Liver (tissue), 8 donors: ENCODE measurements at regions not wholly inside any gene's neighbourhood (a gene's known extent, or its start where the extent isn't known, plus 50 kb on each side); places are given as distances from the start of the nearest gene placed in this dataset.

Experiments
- DNase-seq: peaks from one replicate; pipeline ENCODE4 v3.0.0-alpha.2; 2017; ENCODE audit warnings: low spot score
- H3K27ac ChIP-seq, 2 donors: one replicate each; pipeline ENCODE4 v1.7.0; 2013; ENCODE audit warnings: inconsistent platforms in 2 of 2, low read length in 2 of 2, control low read depth in 1 of 2, low read depth in 1 of 2, mild to moderate bottlenecking in 1 of 2
- H3K27me3 ChIP-seq, 4 donors: one replicate each; pipeline versions ENCODE4 v1.6.1 to v1.7.0; 2013; ENCODE audit warnings: low read length in 3 of 4, inconsistent platforms in 1 of 4, mild to moderate bottlenecking in 1 of 4, moderate library complexity in 1 of 4; ENCODE audit not compliant: control insufficient read depth in 4 of 4, insufficient read depth in 4 of 4
- H3K36me3 ChIP-seq, 4 donors: one replicate each; pipeline versions ENCODE4 v1.6.1 to v1.7.0; 2013; ENCODE audit warnings: low read length in 3 of 4, mild to moderate bottlenecking in 3 of 4, low read depth in 1 of 4, moderate library complexity in 1 of 4; ENCODE audit not compliant: control insufficient read depth in 4 of 4, insufficient read depth in 3 of 4
- H3K4me1 ChIP-seq, 4 donors: one replicate each; pipeline versions ENCODE4 v1.6.1 to v1.7.0; 2013; ENCODE audit warnings: low read length in 3 of 4, mild to moderate bottlenecking in 3 of 4, moderate library complexity in 1 of 4; ENCODE audit not compliant: control insufficient read depth in 4 of 4, insufficient read depth in 4 of 4
- H3K4me3 ChIP-seq, 3 donors: one replicate each; pipeline versions ENCODE4 v1.6.1 to v1.7.0; 2013; ENCODE audit warnings: low read length in 3 of 3, control low read depth in 1 of 3, low read depth in 1 of 3, mild to moderate bottlenecking in 1 of 3
- H3K9ac ChIP-seq, 2 donors: one replicate each; pipeline ENCODE4 v1.7.0; 2013; ENCODE audit warnings: low read length in 2 of 2, mild to moderate bottlenecking in 2 of 2, moderate library complexity in 2 of 2, control low read depth in 1 of 2, low read depth in 1 of 2
- H3K9me3 ChIP-seq, 4 donors: one replicate each; pipeline versions ENCODE4 v1.6.1 to v1.7.0; 2013; ENCODE audit warnings: low read length in 3 of 4; ENCODE audit not compliant: control insufficient read depth in 4 of 4
- ATF3 ChIP-seq: IDR thresholded peaks from 2 replicates; pipeline ENCODE4 v1.6.1; 2016; ENCODE audit warnings: antibody characterized with exemption
- CTCF ChIP-seq: fragments of 150-350 bp; IDR thresholded peaks from 2 replicates; pipeline ENCODE4 v1.5.1; 2017; ENCODE audit warnings: improper control_type of control experiment, low read depth, low read length; ENCODE audit not compliant: missing input control
- EGR1 ChIP-seq, 2 donors: IDR thresholded peaks; 2 replicates each; pipeline ENCODE4 v1.6.1; 2016 to 2018; ENCODE audit warnings: antibody characterized with exemption in 2 of 2, low read depth in 2 of 2
- FOXA1 ChIP-seq: IDR thresholded peaks from 2 replicates; pipeline ENCODE4 v1.6.1; 2016; ENCODE audit warnings: antibody characterized with exemption
- FOXA2 ChIP-seq: IDR thresholded peaks from 2 replicates; pipeline ENCODE4 v1.6.1; 2016; ENCODE audit warnings: antibody characterized with exemption
- GABPA ChIP-seq, 2 donors: IDR thresholded peaks in 1 of 2; conservative IDR thresholded peaks in 1 of 2; 2 replicates each; pipeline ENCODE4 v1.6.1; 2016; ENCODE audit warnings: antibody characterized with exemption in 2 of 2, mild to moderate bottlenecking in 1 of 2, moderate library complexity in 1 of 2
- HNF4A ChIP-seq, 2 donors: conservative IDR thresholded peaks; 2 replicates each; pipeline ENCODE4 v1.6.1; 2016; ENCODE audit warnings: antibody characterized with exemption in 2 of 2, mild to moderate bottlenecking in 2 of 2
- HNF4G ChIP-seq: IDR thresholded peaks from 2 replicates; pipeline ENCODE4 v1.6.1; 2016; ENCODE audit warnings: antibody characterized with exemption
- JUND ChIP-seq, 2 donors: IDR thresholded peaks; 2 replicates each; pipeline ENCODE4 v1.6.1; 2016; ENCODE audit warnings: antibody characterized with exemption in 2 of 2
- MAX ChIP-seq: IDR thresholded peaks from 2 replicates; pipeline ENCODE4 v1.6.1; 2016; ENCODE audit warnings: antibody characterized with exemption
- NR2F2 ChIP-seq: IDR thresholded peaks from 2 replicates; pipeline ENCODE4 v1.6.1; 2016; ENCODE audit warnings: antibody characterized with exemption
- RAD21 ChIP-seq, 2 donors: IDR thresholded peaks; 2 replicates each; pipeline ENCODE4 v1.6.1; 2016; ENCODE audit warnings: antibody characterized with exemption in 2 of 2, mild to moderate bottlenecking in 2 of 2
- REST ChIP-seq: IDR thresholded peaks from 2 replicates; pipeline ENCODE4 v1.6.1; 2016; ENCODE audit warnings: antibody characterized with exemption, mild to moderate bottlenecking
- RXRA ChIP-seq, 2 donors: IDR thresholded peaks; 2 replicates each; pipeline ENCODE4 v1.6.1; 2017 to 2018; ENCODE audit warnings: antibody characterized with exemption in 2 of 2, mild to moderate bottlenecking in 1 of 2
- SP1 ChIP-seq: IDR thresholded peaks from 2 replicates; pipeline ENCODE4 v1.6.1; 2018; ENCODE audit warnings: antibody characterized with exemption, mild to moderate bottlenecking
- TAF1 ChIP-seq: conservative IDR thresholded peaks from 2 replicates; pipeline ENCODE4 v1.6.1; 2016; ENCODE audit warnings: antibody characterized with exemption, mild to moderate bottlenecking
- YY1 ChIP-seq: IDR thresholded peaks from 2 replicates; pipeline ENCODE4 v1.6.1; 2016; ENCODE audit warnings: antibody characterized with exemption, mild to moderate bottlenecking
- ZBTB33 ChIP-seq: IDR thresholded peaks from 2 replicates; pipeline ENCODE4 v1.6.1; 2016; ENCODE audit warnings: antibody characterized with exemption
- WGBS: extraction: QIAGEN DNeasy Blood & Tissue Kit; methylation state at CpG from one replicate; pipeline ENCODE4 v1.1.7; 2013; 5-methylcytosine and 5-hydroxymethylcytosine counted together
- donor health status: healthy.
- donor health status: healthy.
- donor health status: healthy.
- donor health status: healthy.
- donor health status: healthy.

- no peak for TF ChIP-seq CTCF
- TF ChIP-seq NR2F2: no peak
- TF ChIP-seq SP1: no peak
- TF ChIP-seq HNF4A (conservative IDR thresholded peaks at IDR 0.05): no peak
- TF ChIP-seq TAF1: no peak
- no peak for TF ChIP-seq JUND (IDR thresholded peaks at IDR 0.05)
- no peak for TF ChIP-seq RXRA (IDR thresholded peaks at IDR 0.05)
- no peak for TF ChIP-seq GABPA (IDR thresholded peaks at IDR 0.05 in 1 of 2, conservative IDR thresholded peaks at IDR 0.05 in 1 of 2)
- TF ChIP-seq FOXA2: no peak
- no peak for TF ChIP-seq FOXA1
Measured at GRCh38 chr3:82423268-82424030, 662.0 kb upstream of the GBE1 start (continued).

- Histone ChIP-seq H3K4me1 (no peaks in the 10 kb centered on the region), H3K27ac (no peak overlapping the region), H3K9me3 (no peaks in the 10 kb centered on the region), H3K36me3 (no peaks in the 10 kb centered on the region), H3K9ac (no peak overlapping the region), H3K27me3 (no peaks in the 10 kb centered on the region), H3K4me3 (no peak overlapping the region)
- 61% methylated on average over 1 of the region's 1 CpG for WGBS
- DNase-seq: no peak
- TF ChIP-seq HNF4A (conservative IDR thresholded peaks at IDR 0.05): no peak
- no peak for TF ChIP-seq ZBTB33
- TF ChIP-seq TAF1: no peak
- TF ChIP-seq SP1: no peak
- TF ChIP-seq FOXA2: no peak
- no peak for TF ChIP-seq YY1
- no peak for TF ChIP-seq RXRA (IDR thresholded peaks at IDR 0.05)
- TF ChIP-seq FOXA1: no peak
- TF ChIP-seq JUND (IDR thresholded peaks at IDR 0.05): no peak
- no peak for TF ChIP-seq GABPA (IDR thresholded peaks at IDR 0.05 in 1 of 2, conservative IDR thresholded peaks at IDR 0.05 in 1 of 2)
- no peak for TF ChIP-seq REST
- no peak for TF ChIP-seq HNF4G
- TF ChIP-seq ATF3: no peak
- TF ChIP-seq RAD21 (IDR thresholded peaks at IDR 0.05): no peak
- TF ChIP-seq EGR1 (IDR thresholded peaks at IDR 0.05; ENCODE audit: low read depth in 2 of 2): no peak
- no peak for TF ChIP-seq MAX
- no peak for TF ChIP-seq NR2F2
Measured at GRCh38 chr3:82416830-82417229, 655.4 kb upstream of the GBE1 start.
